ENCODE measurements at regions not wholly inside any gene's neighbourhood (a gene's known extent, or its start where the extent isn't known, plus 50 kb on each side); places are given as distances from the start of the nearest gene placed in this dataset.

DNA sequence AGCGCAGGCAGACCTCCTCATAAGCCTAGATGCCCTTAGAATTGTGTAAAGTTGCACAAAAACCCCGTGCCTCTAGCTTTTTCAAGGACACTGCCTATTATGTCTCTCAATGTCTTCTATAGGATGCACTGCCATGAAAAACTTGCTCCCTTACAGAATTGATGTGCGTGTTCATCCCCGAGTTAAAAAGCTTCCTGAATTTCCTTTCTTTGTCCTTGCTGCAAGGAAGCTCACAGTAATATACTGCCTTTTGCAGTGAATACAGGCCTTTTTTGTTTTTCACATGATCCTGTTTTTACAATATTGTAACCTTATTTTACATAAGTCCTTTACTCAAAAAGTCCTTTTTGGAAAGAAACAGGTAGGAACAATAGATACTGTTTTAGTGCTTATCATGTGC, 193.0 kb downstream of the TTLL7 start:
- intact Hi-C loops (cut with DNase I): no loop called here
- DNase-seq: no peak
- WGBS, 2 donors: 88 to 92% methylated on average over 4 of the region's 4 CpGs
- Histone ChIP-seq H3K4me3 (no peak overlapping the region), H3K27me3 (no peaks in the 10 kb centered on the region), H3K36me3 (no peaks in the 10 kb centered on the region), H3K4me1 (peaks cover 0 to 15% (median 12%) of the 10 kb centered on the region in 4 donors), H3K27ac (no peak overlapping the region), H3K9me3 (no peaks in the 10 kb centered on the region)
- no peak for TF ChIP-seq POLR2AphosphoS5 (IDR thresholded peaks at IDR 0.05)
- TF ChIP-seq EP300 (IDR thresholded peaks at IDR 0.05): no peak
- TF ChIP-seq, protein P1, sequence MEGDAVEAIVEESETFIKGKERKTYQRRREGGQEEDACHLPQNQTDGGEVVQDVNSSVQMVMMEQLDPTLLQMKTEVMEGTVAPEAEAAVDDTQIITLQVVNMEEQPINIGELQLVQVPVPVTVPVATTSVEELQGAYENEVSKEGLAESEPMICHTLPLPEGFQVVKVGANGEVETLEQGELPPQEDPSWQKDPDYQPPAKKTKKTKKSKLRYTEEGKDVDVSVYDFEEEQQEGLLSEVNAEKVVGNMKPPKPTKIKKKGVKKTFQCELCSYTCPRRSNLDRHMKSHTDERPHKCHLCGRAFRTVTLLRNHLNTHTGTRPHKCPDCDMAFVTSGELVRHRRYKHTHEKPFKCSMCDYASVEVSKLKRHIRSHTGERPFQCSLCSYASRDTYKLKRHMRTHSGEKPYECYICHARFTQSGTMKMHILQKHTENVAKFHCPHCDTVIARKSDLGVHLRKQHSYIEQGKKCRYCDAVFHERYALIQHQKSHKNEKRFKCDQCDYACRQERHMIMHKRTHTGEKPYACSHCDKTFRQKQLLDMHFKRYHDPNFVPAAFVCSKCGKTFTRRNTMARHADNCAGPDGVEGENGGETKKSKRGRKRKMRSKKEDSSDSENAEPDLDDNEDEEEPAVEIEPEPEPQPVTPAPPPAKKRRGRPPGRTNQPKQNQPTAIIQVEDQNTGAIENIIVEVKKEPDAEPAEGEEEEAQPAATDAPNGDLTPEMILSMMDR (IDR thresholded peaks at IDR 0.05): no peak
- TF ChIP-seq POLR2A (IDR thresholded peaks at IDR 0.05): no peak

DNA sequence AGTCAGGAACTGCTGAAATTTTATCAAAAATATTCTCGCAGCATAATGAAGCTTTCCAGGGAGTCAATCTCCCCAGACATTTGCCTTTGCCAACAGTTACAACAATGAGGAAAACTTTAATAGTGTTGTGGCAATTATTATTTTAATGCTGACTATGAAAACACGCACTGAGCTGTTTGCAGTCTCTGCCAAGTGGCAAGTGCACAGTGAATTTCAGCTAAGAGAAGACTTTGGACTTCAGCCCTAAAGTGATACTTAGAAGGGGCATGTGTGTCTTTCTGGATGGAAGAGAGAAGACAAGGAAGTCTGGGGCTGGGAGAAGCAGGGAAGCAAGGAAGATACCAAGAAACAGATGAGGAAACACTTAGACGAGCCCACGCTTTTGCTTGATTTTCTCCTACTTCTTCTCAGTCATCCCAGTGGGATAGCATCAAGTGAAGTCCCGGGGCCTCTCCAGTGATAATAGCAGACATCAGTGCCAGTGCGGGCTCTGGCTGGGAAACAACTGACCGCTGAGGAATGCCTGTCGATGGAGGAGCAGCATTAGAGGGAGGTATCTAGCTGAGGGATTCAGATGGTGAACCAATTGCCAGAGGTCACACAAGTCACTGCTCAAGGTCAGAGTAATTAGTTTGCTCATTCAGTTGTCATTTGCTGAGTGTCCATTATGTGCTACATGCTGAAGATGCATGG, 196.3 kb downstream of the TTLL7 start:
- TF ChIP-seq POLR2AphosphoS5 (IDR thresholded peaks at IDR 0.05) (no peak), POLR2A (IDR thresholded peaks at IDR 0.05) (no peak), EP300 (IDR thresholded peaks at IDR 0.05) (no peak)
- TF ChIP-seq, protein P1 (IDR thresholded peaks at IDR 0.05): no peak
- DNase-seq: no peak
- no peaks in the 10 kb centered on the region for H3K9me3 ChIP-seq
- 66 to 71% methylated on average over 8 of the region's 8 CpGs for WGBS, 2 donors
- H3K4me1 ChIP-seq: peaks cover 0 to 18% (median 15%) of the 10 kb centered on the region in 4 donors
- H3K27ac ChIP-seq: no peak overlapping the region
- H3K36me3 ChIP-seq: no peaks in the 10 kb centered on the region
- intact Hi-C loops (cut with DNase I): no loop called here
- H3K27me3 ChIP-seq: no peaks in the 10 kb centered on the region
- H3K4me3 ChIP-seq: no peak overlapping the region

DNA sequence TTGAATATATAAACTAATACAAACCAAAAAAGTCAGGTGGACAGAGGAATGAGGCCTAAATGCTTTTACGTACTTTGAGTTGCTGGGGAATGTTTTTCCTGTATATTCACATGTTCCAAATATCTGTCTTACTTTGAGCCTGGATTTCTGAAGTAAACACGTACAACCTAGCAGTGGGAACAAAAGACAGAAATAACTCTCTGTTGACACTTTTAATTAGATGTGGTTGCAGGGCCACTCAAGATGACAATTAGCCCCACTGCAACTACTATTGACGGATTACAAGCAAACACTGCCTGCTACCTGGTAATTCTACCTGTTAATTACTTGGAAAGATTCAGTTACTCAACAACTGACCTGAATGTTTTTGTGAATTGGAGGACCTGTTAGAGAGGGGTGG, 196.9 kb downstream of the TTLL7 start:
- Histone ChIP-seq H3K27ac (no peak overlapping the region), H3K4me1 (peaks cover 0 to 18% (median 15%) of the 10 kb centered on the region in 4 donors), H3K9me3 (no peaks in the 10 kb centered on the region), H3K4me3 (no peak overlapping the region), H3K27me3 (no peaks in the 10 kb centered on the region), H3K36me3 (no peaks in the 10 kb centered on the region)
- TF ChIP-seq POLR2AphosphoS5 (IDR thresholded peaks at IDR 0.05) (no peak), POLR2A (IDR thresholded peaks at IDR 0.05) (no peak), EP300 (IDR thresholded peaks at IDR 0.05) (no peak)
- TF ChIP-seq, protein P1 (IDR thresholded peaks at IDR 0.05): no peak
- intact Hi-C loops (cut with DNase I): no loop called here
- 81 to 84% methylated on average over 3 of the region's 3 CpGs for WGBS, 2 donors
- no peak for DNase-seq

DNA sequence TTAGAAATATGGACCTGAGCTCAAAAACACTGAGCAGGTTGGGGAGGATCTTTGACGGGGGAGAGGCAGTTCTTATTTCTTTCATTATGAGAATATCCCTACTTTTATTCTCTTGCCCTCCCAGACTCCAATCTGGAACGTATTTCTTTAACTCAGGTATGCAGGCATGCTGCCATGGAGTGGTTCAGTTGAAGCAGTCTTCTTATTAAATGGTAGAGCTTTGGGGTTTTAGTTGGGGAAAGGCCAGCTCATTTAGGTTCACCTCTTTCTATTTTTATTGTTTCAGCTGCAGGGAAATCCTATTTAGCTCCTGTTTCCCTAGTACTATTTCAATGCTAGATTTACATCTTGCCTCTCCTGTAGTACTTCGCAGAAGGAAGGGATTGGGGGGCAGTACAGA, 198.9 kb downstream of the TTLL7 start:
- no peaks in the 10 kb centered on the region for H3K27me3 ChIP-seq
- no peak overlapping the region for H3K4me3 ChIP-seq
- 50 to 81% methylated on average over 3 of the region's 3 CpGs for WGBS, 2 donors
- intact Hi-C loops (cut with DNase I): no loop called here
- no peak for TF ChIP-seq POLR2A (IDR thresholded peaks at IDR 0.05)
- TF ChIP-seq EP300 (IDR thresholded peaks at IDR 0.05): no peak
- TF ChIP-seq POLR2AphosphoS5 (IDR thresholded peaks at IDR 0.05): no peak
- TF ChIP-seq, protein P1 (IDR thresholded peaks at IDR 0.05): no peak
- no peak overlapping the region for H3K27ac ChIP-seq
- H3K4me1 ChIP-seq: peaks cover 0 to 18% (median 15%) of the 10 kb centered on the region in 4 donors
- no peak for DNase-seq
- H3K36me3 ChIP-seq: no peaks in the 10 kb centered on the region
- H3K9me3 ChIP-seq: no peaks in the 10 kb centered on the region

DNA sequence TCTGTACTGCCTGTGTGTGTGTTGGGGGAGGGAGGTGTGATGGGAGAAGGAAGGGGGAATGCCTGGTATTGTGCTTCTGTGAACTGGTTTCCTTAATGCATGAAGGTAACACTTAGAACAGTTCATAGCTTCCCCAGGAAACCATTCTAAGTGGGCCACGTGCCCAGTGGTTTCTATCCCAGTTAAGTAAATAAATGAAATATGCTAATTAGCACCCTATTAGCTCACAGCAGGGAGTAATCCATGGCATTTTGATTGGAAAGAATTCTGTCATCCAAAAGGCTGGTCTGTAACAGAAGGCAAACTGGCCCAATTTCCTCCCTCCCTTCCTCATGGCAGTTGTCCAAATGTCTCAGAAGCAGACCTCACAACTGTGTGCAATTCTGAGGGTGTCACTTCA, 199.3 kb downstream of the TTLL7 start:
- H3K27ac ChIP-seq: no peak overlapping the region
- H3K4me3 ChIP-seq: no peak overlapping the region
- DNase-seq: no peak
- TF ChIP-seq POLR2A (IDR thresholded peaks at IDR 0.05) (no peak), POLR2AphosphoS5 (IDR thresholded peaks at IDR 0.05) (no peak), EP300 (IDR thresholded peaks at IDR 0.05) (no peak)
- TF ChIP-seq, protein P1 (IDR thresholded peaks at IDR 0.05): no peak
- 4 to 11% methylated on average over 1 of the region's 1 CpG for WGBS, 2 donors
- intact Hi-C loops (cut with DNase I): no loop called here
- peaks cover 0 to 18% (median 15%) of the 10 kb centered on the region in 4 donors for H3K4me1 ChIP-seq
- no peaks in the 10 kb centered on the region for H3K9me3 ChIP-seq
- no peaks in the 10 kb centered on the region for H3K36me3 ChIP-seq
- no peaks in the 10 kb centered on the region for H3K27me3 ChIP-seq
